ENCODE measurements at regions not wholly inside any gene's neighbourhood (a gene's known extent, or its start where the extent isn't known, plus 50 kb on each side); places are given as distances from the start of the nearest gene placed in this dataset.

GRCh38 chr20:59498291-59498690, 106.0 kb upstream of the PHACTR3 start:
- ChIA-PET POLR2A (no interaction called here), CTCF (interaction anchor here (1.0 to 3.5 kb wide), 2 partner anchors 55 to 634 kb away, joined by 3 to 19 read pairs; no protein-coding TSS in a partner anchor)
- no peak overlapping the region for H2AFZ ChIP-seq (ENCODE audit: low read depth)
- no peak overlapping the region for H3K27ac ChIP-seq (ENCODE audit: low read depth in 2 of 2, low read length in 1 of 2)
- WGBS (ENCODE audit: low lambda C conversion rate): 26% methylated on average over 3 of the region's 3 CpGs
- DNase-seq: no peak
- H3F3A ChIP-seq (replicated peaks; ENCODE audit: insufficient read depth): no peaks in the 10 kb centered on the region
- H3K36me3 ChIP-seq (replicated peaks in 1 of 2; ENCODE audit: control insufficient read depth in 1 of 2, insufficient read depth in 2 of 2, low read length in 1 of 2): no peaks in the 10 kb centered on the region
- H3K27me3 ChIP-seq (ENCODE audit: insufficient read depth): no peaks in the 10 kb centered on the region
- no peak overlapping the region for H3K4me3 ChIP-seq (ENCODE audit: low read depth in 2 of 2, low read length in 1 of 2)
- no peak overlapping the region for H3K4me2 ChIP-seq
- no peaks in the 10 kb centered on the region for H3K9me2 ChIP-seq
- H3K9me3 ChIP-seq: no peaks in the 10 kb centered on the region
- no peaks in the 10 kb centered on the region for H4K20me1 ChIP-seq (ENCODE audit: insufficient read depth)
- H3K4me1 ChIP-seq (ENCODE audit: control insufficient read depth in 1 of 2, insufficient read depth in 2 of 2, low read depth in 1 of 2, low read length in 1 of 2): peaks cover 0 to 7% of the 10 kb centered on the region in 2 experiments; a peak in 1 of 4 replicates
- H3K9ac ChIP-seq: no peak overlapping the region
- no peaks in the 10 kb centered on the region for H3K79me2 ChIP-seq (ENCODE audit: insufficient read depth)
- TF ChIP-seq RAD21 (IDR thresholded peaks at IDR 0.05; ENCODE audit: low read length): no peak
- no peak for TF ChIP-seq RFX5 (IDR thresholded peaks at IDR 0.05; ENCODE audit: low read length)
- TF ChIP-seq POLR2AphosphoS5 (IDR thresholded peaks at IDR 0.05; ENCODE audit: low read depth, low read length): no peak
- TF ChIP-seq NRF1 (IDR thresholded peaks at IDR 0.05; ENCODE audit: low read depth, low read length): no peak
- TF ChIP-seq FOXM1 (IDR thresholded peaks at IDR 0.05; ENCODE audit: low read depth): no peak
- no peak for TF ChIP-seq FOSL2 (IDR thresholded peaks at IDR 0.05; ENCODE audit: borderline replicate concordance, low read depth)
- TF ChIP-seq MXI1 (IDR thresholded peaks at IDR 0.05; ENCODE audit: low read depth, low read length): no peak

- Histone ChIP-seq H3F3A (replicated peaks; ENCODE audit: insufficient read depth) (no peaks in the 10 kb centered on the region), H4K20me1 (ENCODE audit: insufficient read depth) (no peaks in the 10 kb centered on the region), H3K27ac (ENCODE audit: low read depth in 2 of 2, low read length in 1 of 2) (no peak overlapping the region), H3K36me3 (replicated peaks in 1 of 2; ENCODE audit: control insufficient read depth in 1 of 2, insufficient read depth in 2 of 2, low read length in 1 of 2) (no peaks in the 10 kb centered on the region), H3K27me3 (ENCODE audit: insufficient read depth) (no peaks in the 10 kb centered on the region), H3K9me3 (no peaks in the 10 kb centered on the region), H3K9me2 (no peaks in the 10 kb centered on the region), H3K79me2 (ENCODE audit: insufficient read depth) (no peaks in the 10 kb centered on the region), H2AFZ (ENCODE audit: low read depth) (no peak overlapping the region), H3K4me2 (no peak overlapping the region), H3K4me1 (ENCODE audit: control insufficient read depth in 1 of 2, insufficient read depth in 2 of 2, low read depth in 1 of 2, low read length in 1 of 2) (peaks cover 0 to 7% of the 10 kb centered on the region in 2 experiments; a peak in 1 of 4 replicates), H3K9ac (no peak overlapping the region), H3K4me3 (ENCODE audit: low read depth in 2 of 2, low read length in 1 of 2) (no peak overlapping the region)
- POLR2A ChIA-PET: no interaction called here
- TF ChIP-seq CTCF (IDR thresholded peaks at IDR 0.05) (no peak), USF2 (IDR thresholded peaks at IDR 0.05; ENCODE audit: borderline replicate concordance, low read depth, low read length) (no peak), FOXJ3 (CRISPR knock-in tag; IDR thresholded peaks at IDR 0.05) (no peak), MXI1 (IDR thresholded peaks at IDR 0.05; ENCODE audit: low read depth, low read length) (no peak), NFIC (IDR thresholded peaks at IDR 0.05; ENCODE audit: borderline replicate concordance) (no peak), NRF1 (IDR thresholded peaks at IDR 0.05; ENCODE audit: low read depth, low read length) (no peak), RCOR1 (IDR thresholded peaks at IDR 0.05; ENCODE audit: low read length) (no peak), POLR2AphosphoS5 (IDR thresholded peaks at IDR 0.05; ENCODE audit: low read depth, low read length) (no peak), GATA2 (CRISPR knock-in tag; IDR thresholded peaks at IDR 0.05) (no peak), MEF2A (IDR thresholded peaks at IDR 0.05; ENCODE audit: borderline replicate concordance, low read depth) (no peak), CHD2 (IDR thresholded peaks at IDR 0.05; ENCODE audit: low read length, partially characterized antibody) (no peak), SMC3 (IDR thresholded peaks at IDR 0.05; ENCODE audit: low read depth, low read length) (no peak), SIN3A (IDR thresholded peaks at IDR 0.05; ENCODE audit: borderline replicate concordance, low read depth, low read length) (no peak), ELF1 (IDR thresholded peaks at IDR 0.05) (no peak), FOXM1 (IDR thresholded peaks at IDR 0.05; ENCODE audit: low read depth) (no peak), TEAD4 (IDR thresholded peaks at IDR 0.05; ENCODE audit: borderline replicate concordance, insufficient read depth) (no peak), USF1 (IDR thresholded peaks at IDR 0.05; ENCODE audit: borderline replicate concordance, low read depth) (no peak)
- CTCF ChIA-PET: interaction anchor here (0.9 to 1.5 kb wide), 3 partner anchors 16 to 277 kb away, joined by 3 to 5 read pairs (median 3); no protein-coding TSS in a partner anchor
- no peak for DNase-seq
These were observed 104.5 kb upstream of the PHACTR3 start for GRCh38 chr20:59499863-59500262.
